Thyroid gland (tissue), 4 donors: ENCODE measurements at regions not wholly inside any gene's neighbourhood (a gene's known extent, or its start where the extent isn't known, plus 50 kb on each side); places are given as distances from the start of the nearest gene placed in this dataset.

Experiments used
- POLR2A ChIP-seq, 2 donors: fragments of 450-650 bp; IDR thresholded peaks; one replicate each; pipeline ENCODE4 v1.6.1; 2017; ENCODE audit warnings: antibody characterized with exemption in 2 of 2, mild to moderate bottlenecking in 2 of 2, moderate library complexity in 1 of 2
- TF ChIP-seq, protein P1 (sequence below), 6 experiments: fragments of 200-600 bp in 3 of 6; fragments of 450-650 bp in 3 of 6; sonication (generic) in 3 of 6; IDR thresholded peaks; one replicate each; pipeline ENCODE4 v1.5.1; 2016 to 2019; ENCODE audit warnings: antibody characterized with exemption in 6 of 6, mild to moderate bottlenecking in 2 of 6, inconsistent platforms in 1 of 6, moderate library complexity in 1 of 6

DNA sequence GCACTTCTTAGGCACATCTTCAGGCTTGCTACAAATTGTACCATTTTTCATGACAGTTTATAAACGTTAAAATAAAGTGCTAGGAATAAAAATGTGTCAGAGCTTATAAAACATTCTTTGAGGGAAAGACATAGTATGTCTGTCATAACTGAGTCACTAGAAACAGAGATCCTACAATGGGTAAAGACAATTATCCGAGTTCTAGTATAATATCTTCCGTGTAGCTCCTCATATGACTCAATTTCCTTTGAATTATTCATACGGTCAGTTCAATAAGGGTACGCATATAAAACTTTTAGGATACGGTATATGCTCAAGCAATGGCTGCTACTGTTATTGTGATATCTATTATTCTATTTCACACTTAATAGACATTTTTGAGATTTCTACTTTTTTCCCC, 349.1 kb downstream of the PCDH10 start:
- TF ChIP-seq, protein P1, sequence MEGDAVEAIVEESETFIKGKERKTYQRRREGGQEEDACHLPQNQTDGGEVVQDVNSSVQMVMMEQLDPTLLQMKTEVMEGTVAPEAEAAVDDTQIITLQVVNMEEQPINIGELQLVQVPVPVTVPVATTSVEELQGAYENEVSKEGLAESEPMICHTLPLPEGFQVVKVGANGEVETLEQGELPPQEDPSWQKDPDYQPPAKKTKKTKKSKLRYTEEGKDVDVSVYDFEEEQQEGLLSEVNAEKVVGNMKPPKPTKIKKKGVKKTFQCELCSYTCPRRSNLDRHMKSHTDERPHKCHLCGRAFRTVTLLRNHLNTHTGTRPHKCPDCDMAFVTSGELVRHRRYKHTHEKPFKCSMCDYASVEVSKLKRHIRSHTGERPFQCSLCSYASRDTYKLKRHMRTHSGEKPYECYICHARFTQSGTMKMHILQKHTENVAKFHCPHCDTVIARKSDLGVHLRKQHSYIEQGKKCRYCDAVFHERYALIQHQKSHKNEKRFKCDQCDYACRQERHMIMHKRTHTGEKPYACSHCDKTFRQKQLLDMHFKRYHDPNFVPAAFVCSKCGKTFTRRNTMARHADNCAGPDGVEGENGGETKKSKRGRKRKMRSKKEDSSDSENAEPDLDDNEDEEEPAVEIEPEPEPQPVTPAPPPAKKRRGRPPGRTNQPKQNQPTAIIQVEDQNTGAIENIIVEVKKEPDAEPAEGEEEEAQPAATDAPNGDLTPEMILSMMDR (IDR thresholded peaks at IDR 0.05) = no peak
- TF ChIP-seq POLR2A (IDR thresholded peaks at IDR 0.05) = no peak
